GM23338 (cell line): ENCODE measurements at regions not wholly inside any gene's neighbourhood (a gene's known extent, or its start where the extent isn't known, plus 50 kb on each side); places are given as distances from the start of the nearest gene placed in this dataset.

Experiments used
- ATAC-seq: fragments of 200-7000 bp; cut with Tn5 transposase; 3 replicates; pipeline ENCODE4 v1.9.1; 2020
- DNase-seq: peaks from one replicate; pipeline ENCODE4 v3.0.0-alpha.2; 2015; ENCODE audit warnings: low spot score
- H2AFZ ChIP-seq: fragments of 200-600 bp; sonication (generic); 2 replicates; pipeline ENCODE4 v1.8.0; 2016; ENCODE audit warnings: antibody characterized with exemption, mild to moderate bottlenecking, moderate library complexity
- H3F3A ChIP-seq: fragments of 200-600 bp; sonication (generic); replicated peaks from 2 replicates; pipeline ENCODE4 v1.8.0; 2017; ENCODE audit warnings: antibody characterized with exemption, mixed run types, low read depth
- H3K27ac ChIP-seq: fragments of 200-600 bp; sonication (generic); 2 replicates; pipeline ENCODE4 v1.6.1; 2016; ENCODE audit warnings: low read depth
- H3K27me3 ChIP-seq: fragments of 200-600 bp; sonication (generic); 2 replicates; pipeline ENCODE4 v1.8.0; 2016; ENCODE audit warnings: mild to moderate bottlenecking, mixed run types, moderate library complexity; ENCODE audit not compliant: insufficient read depth
- H3K36me3 ChIP-seq: fragments of 200-600 bp; sonication (generic); 2 replicates; pipeline ENCODE4 v1.8.0; 2016; ENCODE audit warnings: mild to moderate bottlenecking; ENCODE audit not compliant: insufficient read depth
- H3K4me1 ChIP-seq: fragments of 200-600 bp; sonication (generic); 2 replicates; pipeline ENCODE4 v1.8.0; 2016; ENCODE audit warnings: mild to moderate bottlenecking, moderate library complexity; ENCODE audit not compliant: insufficient read depth
- H3K4me2 ChIP-seq: fragments of 200-600 bp; sonication (generic); 2 replicates; pipeline ENCODE4 v1.7.1; 2017; ENCODE audit warnings: mixed run types
- H3K4me3 ChIP-seq: fragments of 200-600 bp; sonication (generic); 2 replicates; pipeline ENCODE4 v1.6.1; 2016; ENCODE audit warnings: mixed run types
- H3K79me2 ChIP-seq: fragments of 200-600 bp; sonication (generic); replicated peaks from 2 replicates; pipeline ENCODE4 v1.8.0; 2017; ENCODE audit warnings: mild to moderate bottlenecking; ENCODE audit not compliant: insufficient read depth
- H3K9me2 ChIP-seq: fragments of 200-600 bp; sonication (generic); 2 replicates; pipeline ENCODE4 v1.8.0; 2017; ENCODE audit not compliant: insufficient read depth
- H4K20me1 ChIP-seq: fragments of 200-600 bp; sonication (generic); replicated peaks from 2 replicates; pipeline ENCODE4 v1.8.0; 2017; ENCODE audit warnings: mild to moderate bottlenecking; ENCODE audit not compliant: insufficient read depth
- H3K27ac Mint-ChIP-seq: 2 replicates; pipeline ENCODE4 v1.8.0; 2020; ENCODE audit warnings: inconsistent platforms, mild to moderate bottlenecking, moderate library complexity, mixed read lengths
- H3K27me3 Mint-ChIP-seq: 3 replicates; pipeline ENCODE4 v1.8.0; 2022; ENCODE audit warnings: low read depth, mild to moderate bottlenecking, moderate library complexity, mixed read lengths, inconsistent platforms; ENCODE audit not compliant: insufficient read depth, poor library complexity
- H3K36me3 Mint-ChIP-seq: 3 replicates; pipeline ENCODE4 v1.8.0; 2021; ENCODE audit warnings: low read depth, mild to moderate bottlenecking, inconsistent platforms, moderate library complexity, mixed read lengths
- H3K4me1 Mint-ChIP-seq: 3 replicates; pipeline ENCODE4 v1.8.0; 2020; ENCODE audit warnings: mild to moderate bottlenecking, inconsistent platforms, mixed read lengths
- H3K4me3 Mint-ChIP-seq: 3 replicates; pipeline ENCODE4 v1.8.0; 2021; ENCODE audit warnings: moderate library complexity, mild to moderate bottlenecking, inconsistent platforms, mixed read lengths
- H3K9me3 Mint-ChIP-seq: 3 replicates; pipeline ENCODE4 v1.8.0; 2020; ENCODE audit warnings: moderate library complexity, mild to moderate bottlenecking, inconsistent platforms, mixed read lengths
- ETS1 ChIP-seq: IDR thresholded peaks from 2 replicates; pipeline ENCODE4 v1.6.1; 2016; ENCODE audit warnings: antibody characterized with exemption
- EZH2 ChIP-seq: fragments of 200-600 bp; sonication (generic); IDR thresholded peaks from one replicate; pipeline ENCODE4 v1.8.0; 2017; ENCODE audit warnings: antibody characterized with exemption, mild to moderate bottlenecking, low read depth; ENCODE audit not compliant: unreplicated experiment
- EZH2phosphoT487 ChIP-seq: fragments of 200-600 bp; sonication (generic); IDR thresholded peaks from one replicate; pipeline ENCODE4 v1.8.1; 2018; ENCODE audit warnings: antibody characterized with exemption; ENCODE audit not compliant: unreplicated experiment
- NANOG ChIP-seq: IDR thresholded peaks from 2 replicates; pipeline ENCODE4 v1.6.1; 2016; ENCODE audit warnings: antibody characterized with exemption, borderline replicate concordance
- POLR2AphosphoS5 ChIP-seq: IDR thresholded peaks from 2 replicates; pipeline ENCODE4 v1.6.1; 2016; ENCODE audit warnings: antibody characterized with exemption, low read depth
- STAT1 ChIP-seq: IDR thresholded peaks from one replicate; pipeline ENCODE4 v1.6.1; 2016; ENCODE audit warnings: antibody characterized with exemption; ENCODE audit not compliant: unreplicated experiment
- ZNF114 ChIP-seq: fragments of 250-450 bp; sonication (Bioruptor Pico); IDR thresholded peaks from 2 replicates; pipeline ENCODE4 v1.5.0; 2020; ENCODE audit warnings: mild to moderate bottlenecking, moderate library complexity
- ZNF331 ChIP-seq: fragments of 250-450 bp; sonication (Bioruptor Pico); IDR thresholded peaks from 2 replicates; pipeline ENCODE4 v1.5.0; 2020; ENCODE audit warnings: low read depth, mild to moderate bottlenecking, moderate library complexity
- ZNF462 ChIP-seq: fragments of 250-450 bp; sonication (Bioruptor Pico); IDR thresholded peaks from 2 replicates; pipeline ENCODE4 v1.5.0; 2020; ENCODE audit warnings: mild to moderate bottlenecking, moderate library complexity
- TF ChIP-seq, protein P1 (sequence below), 2 experiments: fragments of 200-600 bp in 1 of 2; sonication (generic) in 1 of 2; conservative IDR thresholded peaks; 2 replicates each; pipeline versions ENCODE4 v1.5.1 to v1.6.1; 2016 to 2017; ENCODE audit warnings: antibody characterized with exemption in 2 of 2, low read depth in 2 of 2, mild to moderate bottlenecking in 2 of 2, moderate library complexity in 1 of 2

DNA sequence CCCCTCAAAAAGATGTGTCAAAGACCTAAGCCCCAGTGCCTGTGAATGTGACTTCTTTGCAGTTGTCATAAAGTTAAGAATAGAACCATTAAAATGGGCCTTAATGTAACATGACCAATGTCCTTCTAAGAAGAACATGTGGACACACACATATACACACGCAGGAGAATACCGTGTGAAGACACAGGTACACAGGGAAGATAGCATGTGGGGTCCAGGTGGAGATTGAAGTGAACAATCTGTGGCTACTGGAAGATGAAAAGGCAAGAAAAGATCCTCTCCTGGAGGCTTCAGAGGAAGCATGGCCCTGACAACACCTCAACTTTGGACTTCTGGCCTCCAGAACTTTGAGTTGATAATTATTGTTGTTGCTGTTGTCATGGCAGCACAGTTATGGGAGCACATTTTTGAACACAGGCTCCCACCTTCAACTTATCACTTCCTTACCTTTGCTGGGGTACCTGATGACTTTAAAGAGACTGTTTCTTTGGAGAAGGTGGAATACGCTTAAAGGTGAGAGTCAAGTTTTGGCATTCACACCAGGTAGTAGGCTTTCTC is 123.5 kb upstream of the ADCY2 start (continued):
- no peak for TF ChIP-seq ZNF462 (CRISPR knock-in tag)
- no peak for TF ChIP-seq POLR2AphosphoS5
- no peak for TF ChIP-seq ZNF114 (CRISPR knock-in tag)
- TF ChIP-seq NANOG, result no peak
- TF ChIP-seq EZH2phosphoT487, result no peak
- TF ChIP-seq, protein P1, sequence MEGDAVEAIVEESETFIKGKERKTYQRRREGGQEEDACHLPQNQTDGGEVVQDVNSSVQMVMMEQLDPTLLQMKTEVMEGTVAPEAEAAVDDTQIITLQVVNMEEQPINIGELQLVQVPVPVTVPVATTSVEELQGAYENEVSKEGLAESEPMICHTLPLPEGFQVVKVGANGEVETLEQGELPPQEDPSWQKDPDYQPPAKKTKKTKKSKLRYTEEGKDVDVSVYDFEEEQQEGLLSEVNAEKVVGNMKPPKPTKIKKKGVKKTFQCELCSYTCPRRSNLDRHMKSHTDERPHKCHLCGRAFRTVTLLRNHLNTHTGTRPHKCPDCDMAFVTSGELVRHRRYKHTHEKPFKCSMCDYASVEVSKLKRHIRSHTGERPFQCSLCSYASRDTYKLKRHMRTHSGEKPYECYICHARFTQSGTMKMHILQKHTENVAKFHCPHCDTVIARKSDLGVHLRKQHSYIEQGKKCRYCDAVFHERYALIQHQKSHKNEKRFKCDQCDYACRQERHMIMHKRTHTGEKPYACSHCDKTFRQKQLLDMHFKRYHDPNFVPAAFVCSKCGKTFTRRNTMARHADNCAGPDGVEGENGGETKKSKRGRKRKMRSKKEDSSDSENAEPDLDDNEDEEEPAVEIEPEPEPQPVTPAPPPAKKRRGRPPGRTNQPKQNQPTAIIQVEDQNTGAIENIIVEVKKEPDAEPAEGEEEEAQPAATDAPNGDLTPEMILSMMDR (conservative IDR thresholded peaks at IDR 0.05; ENCODE audit: low read depth in 2 of 2), result no peak
- TF ChIP-seq EZH2, result no peak

GRCh38 chr5:7274203-7274602 is 121.7 kb upstream of the ADCY2 start:
- Histone ChIP-seq H3K27ac (no peak overlapping the region), H3K36me3 (no peaks in the 10 kb centered on the region), H3K79me2 (no peaks in the 10 kb centered on the region), H3K9me2 (peaks cover 4% of the 10 kb centered on the region; the same call in 1 of the 2 replicates), H3K4me2 (no peak overlapping the region), H4K20me1 (no peaks in the 10 kb centered on the region), H2AFZ (no peak overlapping the region), H3K27me3 (no peaks in the 10 kb centered on the region), H3F3A (no peaks in the 10 kb centered on the region), H3K4me1 (peaks cover 28% of the 10 kb centered on the region), H3K4me3 (no peak overlapping the region)
- Mint-ChIP-seq H3K4me1 (peaks cover 30% of the 10 kb centered on the region), H3K27ac (no peak overlapping the region), H3K27me3 (peaks cover 2% of the 10 kb centered on the region), H3K36me3 (peaks cover 41% of the 10 kb centered on the region; the same call in 2 of the 3 replicates), H3K4me3 (no peak overlapping the region), H3K9me3 (peaks cover 12% of the 10 kb centered on the region; the same call in 2 of the 3 replicates)
- DNase-seq, result no peak
- TF ChIP-seq EZH2phosphoT487, result no peak
- TF ChIP-seq STAT1, result no peak
- TF ChIP-seq EZH2, result no peak
- TF ChIP-seq NANOG, result no peak
- TF ChIP-seq ZNF114 (CRISPR knock-in tag), result no peak
- TF ChIP-seq ETS1, result no peak
- TF ChIP-seq, protein P1 (conservative IDR thresholded peaks at IDR 0.05; ENCODE audit: low read depth in 2 of 2), result no peak
- TF ChIP-seq ZNF331 (CRISPR knock-in tag), result no peak
- peak; percentile 15; the same call in 2 of the 3 replicates for ATAC-seq
